WTC11 (cell line): ENCODE measurements at regions not wholly inside any gene's neighbourhood (a gene's known extent, or its start where the extent isn't known, plus 50 kb on each side); places are given as distances from the start of the nearest gene placed in this dataset.

Source experiments
- ATAC-seq: fragments of 200-7000 bp; cut with Tn5 transposase; 2 replicates; pipeline ENCODE4 v1.10.0; 2021; ENCODE audit warnings: mild to moderate bottlenecking, moderate library complexity
- CTCF ChIA-PET: fragments of 300-600 bp; sonication (Branson Sonifier 250); formaldehyde crosslinking; loops from one replicate; lab custom pipeline; 2021; ENCODE audit warnings: antibody characterized with exemption; lab: Charles Lee
- POLR2A ChIA-PET: fragments of 350-600 bp; sonication (Branson Sonifier 250); formaldehyde crosslinking; loops from one replicate; lab custom pipeline; 2021; ENCODE audit warnings: antibody characterized with exemption; lab: Charles Lee
- DNase-seq: peaks from one replicate; pipeline ENCODE4 v3.0.0; 2021; ENCODE audit warnings: low spot score
- H3K27ac Mint-ChIP-seq: 2 replicates; pipeline ENCODE4 v1.8.0; 2021; ENCODE audit warnings: mixed read lengths
- H3K27me3 Mint-ChIP-seq: 2 replicates; pipeline ENCODE4 v1.8.0; 2021; ENCODE audit warnings: low read depth, mild to moderate bottlenecking, moderate library complexity, mixed read lengths
- H3K36me3 Mint-ChIP-seq: 2 replicates; pipeline ENCODE4 v1.8.0; 2021; ENCODE audit warnings: mixed read lengths
- H3K4me1 Mint-ChIP-seq: 2 replicates; pipeline ENCODE4 v1.8.0; 2022; ENCODE audit warnings: mixed read lengths
- H3K4me3 Mint-ChIP-seq: 2 replicates; pipeline ENCODE4 v1.8.0; 2021; ENCODE audit warnings: mild to moderate bottlenecking, moderate library complexity, mixed read lengths
- H3K9me3 Mint-ChIP-seq: 2 replicates; pipeline ENCODE4 v1.8.0; 2021; ENCODE audit warnings: mixed read lengths
- EMX1 ChIP-seq: fragments of 250-450 bp; sonication (Bioruptor Pico); IDR thresholded peaks from 2 replicates; pipeline ENCODE4 v1.8.0; 2021; ENCODE audit warnings: mild to moderate bottlenecking
- FOXK1 ChIP-seq: sonication (generic); formaldehyde crosslinking; IDR thresholded peaks from 2 replicates; pipeline ENCODE4 v1.8.0; 2022; ENCODE audit warnings: mild to moderate bottlenecking, moderate library complexity, missing genetic modification reagents
- GTF2I ChIP-seq: fragments of 250-450 bp; sonication (Bioruptor Pico); conservative IDR thresholded peaks from 2 replicates; pipeline ENCODE4 v1.4.0; 2021; ENCODE audit warnings: mild to moderate bottlenecking
- IRF2 ChIP-seq: sonication (generic); formaldehyde crosslinking; IDR thresholded peaks from 2 replicates; pipeline ENCODE4 v1.8.0; 2022; ENCODE audit warnings: low read depth, missing genetic modification reagents, borderline replicate concordance
- MXD4 ChIP-seq: fragments of 250-450 bp; sonication (Bioruptor Pico); IDR thresholded peaks from 2 replicates; pipeline ENCODE4 v1.8.0; 2021; ENCODE audit warnings: mild to moderate bottlenecking, moderate library complexity, borderline replicate concordance
- MYBL2 ChIP-seq: sonication (generic); formaldehyde crosslinking; IDR thresholded peaks from 2 replicates; pipeline ENCODE4 v1.8.1; 2023; ENCODE audit warnings: mild to moderate bottlenecking, moderate library complexity, missing genetic modification reagents
- NR3C1 ChIP-seq: sonication (generic); formaldehyde crosslinking; conservative IDR thresholded peaks from 2 replicates; pipeline ENCODE4 v1.8.1; 2023; ENCODE audit warnings: low read depth, mild to moderate bottlenecking, missing genetic modification reagents
- SOX15 ChIP-seq: fragments of 250-450 bp; sonication (Bioruptor Pico); IDR thresholded peaks from 2 replicates; pipeline ENCODE4 v1.9.0; 2021; ENCODE audit warnings: mild to moderate bottlenecking
- TCF7 ChIP-seq: sonication (generic); formaldehyde crosslinking; IDR thresholded peaks from 2 replicates; pipeline ENCODE4 v1.8.0; 2022; ENCODE audit warnings: mild to moderate bottlenecking, low read depth, missing genetic modification reagents, moderate library complexity
- TEAD1 ChIP-seq: sonication (generic); formaldehyde crosslinking; IDR thresholded peaks from 2 replicates; pipeline ENCODE4 v1.8.0; 2022; ENCODE audit warnings: mild to moderate bottlenecking, missing genetic modification reagents
- TP53 ChIP-seq: sonication (generic); formaldehyde crosslinking; IDR thresholded peaks from 2 replicates; pipeline ENCODE4 v1.8.1; 2023; ENCODE audit warnings: mild to moderate bottlenecking, missing genetic modification reagents
- ZNF416 ChIP-seq: fragments of 250-450 bp; sonication (Bioruptor Pico); IDR thresholded peaks from 2 replicates; pipeline ENCODE4 v1.9.0; 2021; ENCODE audit warnings: mild to moderate bottlenecking, inconsistent platforms
- TF ChIP-seq, protein P1 (sequence below): sonication (generic); formaldehyde crosslinking; IDR thresholded peaks from 2 replicates; pipeline ENCODE4 v1.8.0; 2022; ENCODE audit warnings: mild to moderate bottlenecking, missing genetic modification reagents
- TF ChIP-seq, protein P2 (sequence below): sonication (generic); formaldehyde crosslinking; IDR thresholded peaks from 2 replicates; pipeline ENCODE4 v1.8.0; 2023; ENCODE audit warnings: missing genetic modification reagents
- TF ChIP-seq, protein P3 (sequence below): fragments of 250-450 bp; sonication (Bioruptor Pico); IDR thresholded peaks from 2 replicates; pipeline ENCODE4 v1.9.0; 2021; ENCODE audit warnings: mild to moderate bottlenecking, borderline replicate concordance
- TF ChIP-seq, protein P4 (sequence below): sonication (generic); formaldehyde crosslinking; conservative IDR thresholded peaks from 2 replicates; pipeline ENCODE4 v1.8.1; 2022; ENCODE audit warnings: mild to moderate bottlenecking, missing genetic modification reagents
- TF ChIP-seq, protein P5 (sequence below): fragments of 250-450 bp; sonication (Bioruptor Pico); IDR thresholded peaks from 2 replicates; pipeline ENCODE4 v2.1.2; 2022; ENCODE audit warnings: mild to moderate bottlenecking, moderate library complexity
- TF ChIP-seq, protein P6 (sequence below): sonication (generic); formaldehyde crosslinking; IDR thresholded peaks from 2 replicates; pipeline ENCODE4 v1.8.1; 2023; ENCODE audit warnings: mild to moderate bottlenecking, missing genetic modification reagents
- TF ChIP-seq, protein P7 (sequence below): sonication (generic); formaldehyde crosslinking; IDR thresholded peaks from 2 replicates; pipeline ENCODE4 v1.8.1; 2023; ENCODE audit warnings: mild to moderate bottlenecking, missing genetic modification reagents

DNA sequence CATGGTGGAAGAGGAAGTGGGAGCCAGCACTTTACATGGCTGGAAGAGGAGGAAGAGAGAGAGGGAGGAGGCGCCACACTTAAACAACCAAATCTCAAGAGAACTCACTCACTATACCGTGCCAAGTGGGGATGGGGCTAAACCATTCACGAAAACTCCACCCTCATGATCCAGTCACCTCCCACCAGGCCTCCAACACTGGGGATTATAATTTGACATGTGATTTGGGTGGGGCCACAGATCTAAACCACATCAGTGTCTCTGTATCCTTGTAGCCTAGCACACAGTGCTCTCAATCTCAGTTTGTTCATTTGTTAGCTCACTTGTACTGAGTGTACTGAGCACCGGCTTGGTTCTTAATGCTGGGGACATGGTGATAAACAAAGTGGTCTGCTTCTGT is 228.3 kb downstream of the BUB3 start:
- CTCF ChIA-PET, result no interaction called here
- H3K27me3 Mint-ChIP-seq, result peaks cover 3% of the 10 kb centered on the region; the same call in 1 of the 2 replicates
- H3K27ac Mint-ChIP-seq, result no peak overlapping the region
- no peak overlapping the region for H3K4me3 Mint-ChIP-seq
- peaks cover 29% of the 10 kb centered on the region for H3K36me3 Mint-ChIP-seq
- DNase-seq (no peak), ATAC-seq (no peak)
- no peak for TF ChIP-seq TP53 (CRISPR knock-in tag)
- no peak for TF ChIP-seq MYBL2 (CRISPR knock-in tag)
- TF ChIP-seq ZNF416 (CRISPR knock-in tag), result no peak
- TF ChIP-seq EMX1, result no peak
- TF ChIP-seq, protein P1, sequence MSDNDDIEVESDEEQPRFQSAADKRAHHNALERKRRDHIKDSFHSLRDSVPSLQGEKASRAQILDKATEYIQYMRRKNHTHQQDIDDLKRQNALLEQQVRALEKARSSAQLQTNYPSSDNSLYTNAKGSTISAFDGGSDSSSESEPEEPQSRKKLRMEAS (CRISPR knock-in tag), result no peak
- TF ChIP-seq, protein P2, sequence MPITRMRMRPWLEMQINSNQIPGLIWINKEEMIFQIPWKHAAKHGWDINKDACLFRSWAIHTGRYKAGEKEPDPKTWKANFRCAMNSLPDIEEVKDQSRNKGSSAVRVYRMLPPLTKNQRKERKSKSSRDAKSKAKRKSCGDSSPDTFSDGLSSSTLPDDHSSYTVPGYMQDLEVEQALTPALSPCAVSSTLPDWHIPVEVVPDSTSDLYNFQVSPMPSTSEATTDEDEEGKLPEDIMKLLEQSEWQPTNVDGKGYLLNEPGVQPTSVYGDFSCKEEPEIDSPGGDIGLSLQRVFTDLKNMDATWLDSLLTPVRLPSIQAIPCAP, result no peak
- TF ChIP-seq NR3C1 (CRISPR knock-in tag), result no peak
- no peak for TF ChIP-seq SOX15 (CRISPR knock-in tag)
- TF ChIP-seq, protein P3, sequence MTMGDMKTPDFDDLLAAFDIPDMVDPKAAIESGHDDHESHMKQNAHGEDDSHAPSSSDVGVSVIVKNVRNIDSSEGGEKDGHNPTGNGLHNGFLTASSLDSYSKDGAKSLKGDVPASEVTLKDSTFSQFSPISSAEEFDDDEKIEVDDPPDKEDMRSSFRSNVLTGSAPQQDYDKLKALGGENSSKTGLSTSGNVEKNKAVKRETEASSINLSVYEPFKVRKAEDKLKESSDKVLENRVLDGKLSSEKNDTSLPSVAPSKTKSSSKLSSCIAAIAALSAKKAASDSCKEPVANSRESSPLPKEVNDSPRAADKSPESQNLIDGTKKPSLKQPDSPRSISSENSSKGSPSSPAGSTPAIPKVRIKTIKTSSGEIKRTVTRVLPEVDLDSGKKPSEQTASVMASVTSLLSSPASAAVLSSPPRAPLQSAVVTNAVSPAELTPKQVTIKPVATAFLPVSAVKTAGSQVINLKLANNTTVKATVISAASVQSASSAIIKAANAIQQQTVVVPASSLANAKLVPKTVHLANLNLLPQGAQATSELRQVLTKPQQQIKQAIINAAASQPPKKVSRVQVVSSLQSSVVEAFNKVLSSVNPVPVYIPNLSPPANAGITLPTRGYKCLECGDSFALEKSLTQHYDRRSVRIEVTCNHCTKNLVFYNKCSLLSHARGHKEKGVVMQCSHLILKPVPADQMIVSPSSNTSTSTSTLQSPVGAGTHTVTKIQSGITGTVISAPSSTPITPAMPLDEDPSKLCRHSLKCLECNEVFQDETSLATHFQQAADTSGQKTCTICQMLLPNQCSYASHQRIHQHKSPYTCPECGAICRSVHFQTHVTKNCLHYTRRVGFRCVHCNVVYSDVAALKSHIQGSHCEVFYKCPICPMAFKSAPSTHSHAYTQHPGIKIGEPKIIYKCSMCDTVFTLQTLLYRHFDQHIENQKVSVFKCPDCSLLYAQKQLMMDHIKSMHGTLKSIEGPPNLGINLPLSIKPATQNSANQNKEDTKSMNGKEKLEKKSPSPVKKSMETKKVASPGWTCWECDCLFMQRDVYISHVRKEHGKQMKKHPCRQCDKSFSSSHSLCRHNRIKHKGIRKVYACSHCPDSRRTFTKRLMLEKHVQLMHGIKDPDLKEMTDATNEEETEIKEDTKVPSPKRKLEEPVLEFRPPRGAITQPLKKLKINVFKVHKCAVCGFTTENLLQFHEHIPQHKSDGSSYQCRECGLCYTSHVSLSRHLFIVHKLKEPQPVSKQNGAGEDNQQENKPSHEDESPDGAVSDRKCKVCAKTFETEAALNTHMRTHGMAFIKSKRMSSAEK (CRISPR knock-in tag), result no peak
- POLR2A ChIA-PET, result no interaction called here
- peaks cover 15% of the 10 kb centered on the region for H3K4me1 Mint-ChIP-seq
- H3K9me3 Mint-ChIP-seq, result peaks cover 34% of the 10 kb centered on the region

DNA sequence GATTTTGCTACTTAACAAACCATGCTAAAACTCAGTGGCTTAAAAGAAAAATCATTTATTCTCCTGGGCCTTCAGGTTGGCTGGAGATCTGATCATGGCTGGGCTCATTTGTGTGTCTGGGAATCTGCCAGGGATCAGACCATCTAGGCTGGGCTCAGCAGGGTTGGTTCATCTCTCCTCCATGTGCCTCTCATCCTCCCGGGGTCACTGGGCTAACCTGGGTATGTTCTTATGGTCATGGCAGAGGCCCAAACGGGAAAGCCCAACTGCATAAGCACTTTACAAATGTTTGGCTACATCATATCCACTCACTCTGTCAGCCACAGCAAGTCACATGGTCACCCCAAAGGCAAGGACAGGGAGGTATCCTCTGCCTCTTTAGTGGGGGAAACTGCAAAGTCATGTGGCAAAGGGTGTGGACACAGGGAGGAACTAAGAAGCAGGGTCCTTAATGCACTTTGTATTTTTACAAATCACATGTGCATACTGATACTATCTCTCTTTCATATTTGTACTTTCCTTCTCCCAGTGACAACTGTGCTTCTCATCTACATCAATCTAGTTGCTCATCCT is 231.4 kb downstream of the BUB3 start:
- ChIA-PET POLR2A (no interaction called here), CTCF (interaction anchor here (0.6 kb wide), 1 partner anchor 337 kb away, joined by 3 read pairs; no protein-coding TSS in a partner anchor)
- Mint-ChIP-seq H3K36me3 (peaks cover 52% of the 10 kb centered on the region), H3K27ac (no peak overlapping the region), H3K4me3 (no peak overlapping the region), H3K9me3 (peaks cover 56% of the 10 kb centered on the region), H3K27me3 (peaks cover 3% of the 10 kb centered on the region; the same call in 1 of the 2 replicates), H3K4me1 (no peaks in the 10 kb centered on the region)
- TF ChIP-seq TCF7 (CRISPR knock-in tag) (no peak), TEAD1 (CRISPR knock-in tag) (no peak), GTF2I (no peak), IRF2 (CRISPR knock-in tag) (no peak), FOXK1 (CRISPR knock-in tag) (no peak), MXD4 (no peak)
- TF ChIP-seq, protein P4, sequence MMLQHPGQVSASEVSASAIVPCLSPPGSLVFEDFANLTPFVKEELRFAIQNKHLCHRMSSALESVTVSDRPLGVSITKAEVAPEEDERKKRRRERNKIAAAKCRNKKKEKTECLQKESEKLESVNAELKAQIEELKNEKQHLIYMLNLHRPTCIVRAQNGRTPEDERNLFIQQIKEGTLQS (CRISPR knock-in tag), result no peak
- TF ChIP-seq, protein P5, sequence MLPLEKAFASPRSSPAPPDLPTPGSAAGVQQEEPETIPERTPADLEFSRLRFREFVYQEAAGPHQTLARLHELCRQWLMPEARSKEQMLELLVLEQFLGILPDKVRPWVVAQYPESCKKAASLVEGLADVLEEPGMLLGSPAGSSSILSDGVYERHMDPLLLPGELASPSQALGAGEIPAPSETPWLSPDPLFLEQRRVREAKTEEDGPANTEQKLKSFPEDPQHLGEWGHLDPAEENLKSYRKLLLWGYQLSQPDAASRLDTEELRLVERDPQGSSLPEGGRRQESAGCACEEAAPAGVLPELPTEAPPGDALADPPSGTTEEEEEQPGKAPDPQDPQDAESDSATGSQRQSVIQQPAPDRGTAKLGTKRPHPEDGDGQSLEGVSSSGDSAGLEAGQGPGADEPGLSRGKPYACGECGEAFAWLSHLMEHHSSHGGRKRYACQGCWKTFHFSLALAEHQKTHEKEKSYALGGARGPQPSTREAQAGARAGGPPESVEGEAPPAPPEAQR (CRISPR knock-in tag), result no peak
- TF ChIP-seq, protein P6, sequence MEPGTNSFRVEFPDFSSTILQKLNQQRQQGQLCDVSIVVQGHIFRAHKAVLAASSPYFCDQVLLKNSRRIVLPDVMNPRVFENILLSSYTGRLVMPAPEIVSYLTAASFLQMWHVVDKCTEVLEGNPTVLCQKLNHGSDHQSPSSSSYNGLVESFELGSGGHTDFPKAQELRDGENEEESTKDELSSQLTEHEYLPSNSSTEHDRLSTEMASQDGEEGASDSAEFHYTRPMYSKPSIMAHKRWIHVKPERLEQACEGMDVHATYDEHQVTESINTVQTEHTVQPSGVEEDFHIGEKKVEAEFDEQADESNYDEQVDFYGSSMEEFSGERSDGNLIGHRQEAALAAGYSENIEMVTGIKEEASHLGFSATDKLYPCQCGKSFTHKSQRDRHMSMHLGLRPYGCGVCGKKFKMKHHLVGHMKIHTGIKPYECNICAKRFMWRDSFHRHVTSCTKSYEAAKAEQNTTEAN (CRISPR knock-in tag), result no peak
- TF ChIP-seq, protein P7, sequence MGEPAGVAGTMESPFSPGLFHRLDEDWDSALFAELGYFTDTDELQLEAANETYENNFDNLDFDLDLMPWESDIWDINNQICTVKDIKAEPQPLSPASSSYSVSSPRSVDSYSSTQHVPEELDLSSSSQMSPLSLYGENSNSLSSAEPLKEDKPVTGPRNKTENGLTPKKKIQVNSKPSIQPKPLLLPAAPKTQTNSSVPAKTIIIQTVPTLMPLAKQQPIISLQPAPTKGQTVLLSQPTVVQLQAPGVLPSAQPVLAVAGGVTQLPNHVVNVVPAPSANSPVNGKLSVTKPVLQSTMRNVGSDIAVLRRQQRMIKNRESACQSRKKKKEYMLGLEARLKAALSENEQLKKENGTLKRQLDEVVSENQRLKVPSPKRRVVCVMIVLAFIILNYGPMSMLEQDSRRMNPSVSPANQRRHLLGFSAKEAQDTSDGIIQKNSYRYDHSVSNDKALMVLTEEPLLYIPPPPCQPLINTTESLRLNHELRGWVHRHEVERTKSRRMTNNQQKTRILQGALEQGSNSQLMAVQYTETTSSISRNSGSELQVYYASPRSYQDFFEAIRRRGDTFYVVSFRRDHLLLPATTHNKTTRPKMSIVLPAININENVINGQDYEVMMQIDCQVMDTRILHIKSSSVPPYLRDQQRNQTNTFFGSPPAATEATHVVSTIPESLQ (CRISPR knock-in tag), result no peak
- TF ChIP-seq, protein P1 (CRISPR knock-in tag), result no peak
- no peak for ATAC-seq
- no peak for DNase-seq
